Fibroblast of lung (primary cell): ENCODE measurements at regions not wholly inside any gene's neighbourhood (a gene's known extent, or its start where the extent isn't known, plus 50 kb on each side); places are given as distances from the start of the nearest gene placed in this dataset.

Experiments
- EZH2 ChIP-seq: IDR thresholded peaks from 2 replicates; pipeline ENCODE4 v1.5.1; 2012; ENCODE audit warnings: low read length, control low read depth, mild to moderate bottlenecking; ENCODE audit errors: missing control alignments
- TF ChIP-seq, protein P1 (sequence below), 2 donors: IDR thresholded peaks in 1 of 2; conservative IDR thresholded peaks in 1 of 2; 1 replicate in 1 of 2; 2 replicates in 1 of 2; pipeline ENCODE4 v1.5.1; 2011 to 2012; ENCODE audit warnings: low read length in 2 of 2, control low read depth in 1 of 2, inconsistent platforms in 1 of 2, low read depth in 1 of 2, mild to moderate bottlenecking in 1 of 2

DNA sequence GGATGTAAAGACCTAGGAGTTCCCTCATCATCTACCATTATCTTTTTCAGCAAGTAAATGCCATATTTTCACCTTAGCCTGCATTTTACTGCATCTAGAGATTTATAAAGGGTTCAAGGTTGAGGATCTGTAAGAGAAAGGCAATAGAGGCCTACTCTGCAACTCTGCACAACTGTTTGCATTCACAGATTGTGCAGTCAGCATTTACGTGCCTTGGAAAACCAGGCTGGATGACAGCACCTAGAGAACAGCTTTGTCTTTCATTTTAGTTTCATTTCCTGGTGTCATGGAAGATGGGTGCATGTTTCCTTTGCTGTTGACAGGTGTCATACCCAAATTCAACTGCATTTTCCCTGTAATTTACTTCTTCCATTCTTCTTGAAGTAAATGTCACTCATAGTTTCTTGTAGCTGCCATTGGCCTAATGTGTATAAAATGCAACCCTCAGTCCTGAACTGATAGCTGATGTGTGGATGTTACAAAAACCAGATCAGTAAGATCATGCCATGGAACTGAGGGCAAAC is 817.5 kb downstream of the SQOR start:
- TF ChIP-seq, protein P1, sequence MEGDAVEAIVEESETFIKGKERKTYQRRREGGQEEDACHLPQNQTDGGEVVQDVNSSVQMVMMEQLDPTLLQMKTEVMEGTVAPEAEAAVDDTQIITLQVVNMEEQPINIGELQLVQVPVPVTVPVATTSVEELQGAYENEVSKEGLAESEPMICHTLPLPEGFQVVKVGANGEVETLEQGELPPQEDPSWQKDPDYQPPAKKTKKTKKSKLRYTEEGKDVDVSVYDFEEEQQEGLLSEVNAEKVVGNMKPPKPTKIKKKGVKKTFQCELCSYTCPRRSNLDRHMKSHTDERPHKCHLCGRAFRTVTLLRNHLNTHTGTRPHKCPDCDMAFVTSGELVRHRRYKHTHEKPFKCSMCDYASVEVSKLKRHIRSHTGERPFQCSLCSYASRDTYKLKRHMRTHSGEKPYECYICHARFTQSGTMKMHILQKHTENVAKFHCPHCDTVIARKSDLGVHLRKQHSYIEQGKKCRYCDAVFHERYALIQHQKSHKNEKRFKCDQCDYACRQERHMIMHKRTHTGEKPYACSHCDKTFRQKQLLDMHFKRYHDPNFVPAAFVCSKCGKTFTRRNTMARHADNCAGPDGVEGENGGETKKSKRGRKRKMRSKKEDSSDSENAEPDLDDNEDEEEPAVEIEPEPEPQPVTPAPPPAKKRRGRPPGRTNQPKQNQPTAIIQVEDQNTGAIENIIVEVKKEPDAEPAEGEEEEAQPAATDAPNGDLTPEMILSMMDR (conservative IDR thresholded peaks at IDR 0.05 in 1 of 2, IDR thresholded peaks at IDR 0.05 in 1 of 2; ENCODE audit: low read depth in 1 of 2, low read length in 2 of 2), result no peak
- no peak for TF ChIP-seq EZH2
